NB4 (cell line): ENCODE measurements at regions not wholly inside any gene's neighbourhood (a gene's known extent, or its start where the extent isn't known, plus 50 kb on each side); places are given as distances from the start of the nearest gene placed in this dataset.

Experiments used
- MYC ChIP-seq: IDR thresholded peaks from 2 replicates; pipeline ENCODE4 v1.6.1; 2011; ENCODE audit warnings: low read depth, low read length
- POLR2A ChIP-seq: IDR thresholded peaks from 2 replicates; pipeline ENCODE4 v1.6.1; 2011; ENCODE audit warnings: mild to moderate bottlenecking; ENCODE audit not compliant: insufficient read length; ENCODE audit errors: extremely low read depth
- TF ChIP-seq, protein P1 (sequence below): IDR thresholded peaks from one replicate; pipeline ENCODE4 v1.5.1; 2012; ENCODE audit warnings: low read depth, low read length
- TF ChIP-seq, protein P2 (sequence below): IDR thresholded peaks from 2 replicates; pipeline ENCODE4 v1.6.1; 2011; ENCODE audit warnings: low read depth, low read length

DNA sequence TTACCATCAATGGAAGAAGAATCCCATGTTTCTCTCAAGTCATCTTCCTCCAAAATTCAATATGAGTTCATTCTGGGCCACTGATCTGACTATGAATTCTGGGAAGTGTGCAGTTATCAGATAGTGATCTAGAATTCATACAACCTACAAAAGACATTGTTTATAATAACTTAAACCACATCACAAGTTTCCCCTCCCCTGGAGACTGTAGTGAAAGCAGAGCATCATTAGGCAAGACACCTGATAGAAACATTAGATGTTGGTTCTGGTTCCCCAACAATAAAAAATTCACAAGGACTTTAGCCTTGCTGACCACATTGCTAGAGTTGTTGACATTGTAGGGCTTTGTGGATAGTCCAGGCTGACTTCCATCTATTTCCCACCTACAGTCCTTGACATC is 506.4 kb upstream of the JAG1 start:
- TF ChIP-seq, protein P1, sequence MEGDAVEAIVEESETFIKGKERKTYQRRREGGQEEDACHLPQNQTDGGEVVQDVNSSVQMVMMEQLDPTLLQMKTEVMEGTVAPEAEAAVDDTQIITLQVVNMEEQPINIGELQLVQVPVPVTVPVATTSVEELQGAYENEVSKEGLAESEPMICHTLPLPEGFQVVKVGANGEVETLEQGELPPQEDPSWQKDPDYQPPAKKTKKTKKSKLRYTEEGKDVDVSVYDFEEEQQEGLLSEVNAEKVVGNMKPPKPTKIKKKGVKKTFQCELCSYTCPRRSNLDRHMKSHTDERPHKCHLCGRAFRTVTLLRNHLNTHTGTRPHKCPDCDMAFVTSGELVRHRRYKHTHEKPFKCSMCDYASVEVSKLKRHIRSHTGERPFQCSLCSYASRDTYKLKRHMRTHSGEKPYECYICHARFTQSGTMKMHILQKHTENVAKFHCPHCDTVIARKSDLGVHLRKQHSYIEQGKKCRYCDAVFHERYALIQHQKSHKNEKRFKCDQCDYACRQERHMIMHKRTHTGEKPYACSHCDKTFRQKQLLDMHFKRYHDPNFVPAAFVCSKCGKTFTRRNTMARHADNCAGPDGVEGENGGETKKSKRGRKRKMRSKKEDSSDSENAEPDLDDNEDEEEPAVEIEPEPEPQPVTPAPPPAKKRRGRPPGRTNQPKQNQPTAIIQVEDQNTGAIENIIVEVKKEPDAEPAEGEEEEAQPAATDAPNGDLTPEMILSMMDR = no peak
- TF ChIP-seq POLR2A (no peak), MYC (no peak)
- TF ChIP-seq, protein P2, sequence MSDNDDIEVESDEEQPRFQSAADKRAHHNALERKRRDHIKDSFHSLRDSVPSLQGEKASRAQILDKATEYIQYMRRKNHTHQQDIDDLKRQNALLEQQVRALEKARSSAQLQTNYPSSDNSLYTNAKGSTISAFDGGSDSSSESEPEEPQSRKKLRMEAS = no peak
